ENCODE measurements at regions not wholly inside any gene's neighbourhood (a gene's known extent, or its start where the extent isn't known, plus 50 kb on each side); places are given as distances from the start of the nearest gene placed in this dataset.

- no peak for TF ChIP-seq CTCF (IDR thresholded peaks at IDR 0.05; ENCODE audit: low read depth, low read length)
- H3K27me3 ChIP-seq = no peaks in the 10 kb centered on the region
- no peaks in the 10 kb centered on the region for H3K4me1 ChIP-seq (ENCODE audit: low read depth)
- no peak overlapping the region for H3K4me3 ChIP-seq
- no peak for DNase-seq (ENCODE audit: low read depth in 1 of 2, low spot score in 1 of 2)
- H3K36me3 ChIP-seq = no peaks in the 10 kb centered on the region
- H3K9me3 ChIP-seq (ENCODE audit: low read depth) = no peaks in the 10 kb centered on the region
- no peak overlapping the region for H3K27ac ChIP-seq
These were observed 970.1 kb upstream of the AMELY start for GRCh38 chrY:7881696-7882095.

GRCh38 chrY:7879245-7879644 lies 967.7 kb upstream of the AMELY start:
- Histone ChIP-seq H3K27ac (no peak overlapping the region), H3K36me3 (no peaks in the 10 kb centered on the region), H3K9me3 (ENCODE audit: low read depth) (no peaks in the 10 kb centered on the region), H3K4me1 (ENCODE audit: low read depth) (no peaks in the 10 kb centered on the region), H3K27me3 (no peaks in the 10 kb centered on the region), H3K4me3 (no peak overlapping the region)
- DNase-seq (ENCODE audit: low read depth in 1 of 2, low spot score in 1 of 2) = no peak
- TF ChIP-seq CTCF (IDR thresholded peaks at IDR 0.05; ENCODE audit: low read depth, low read length) = no peak

DNA sequence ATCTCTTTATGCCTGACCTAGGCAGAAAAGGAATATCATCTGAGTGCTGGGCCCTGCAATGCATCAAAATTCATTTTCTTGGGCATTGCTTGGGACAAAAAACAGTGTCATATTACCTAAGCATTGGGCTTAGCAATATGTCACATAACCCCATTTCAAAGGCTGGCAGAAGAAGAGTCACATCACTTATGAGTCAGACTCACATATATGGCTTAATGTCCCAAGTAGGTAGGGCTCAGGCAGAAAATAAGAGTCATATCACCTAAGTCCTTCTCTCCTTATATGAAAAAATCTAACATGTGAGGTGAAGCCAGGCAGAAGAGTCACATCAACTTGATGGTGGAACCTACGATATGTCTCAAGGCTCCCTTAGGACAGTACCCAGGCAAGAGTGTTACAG lies 967.2 kb upstream of the AMELY start:
- Histone ChIP-seq H3K9me3 (ENCODE audit: low read depth) (no peaks in the 10 kb centered on the region), H3K4me1 (ENCODE audit: low read depth) (no peaks in the 10 kb centered on the region), H3K27ac (no peak overlapping the region), H3K4me3 (no peak overlapping the region), H3K36me3 (no peaks in the 10 kb centered on the region), H3K27me3 (no peaks in the 10 kb centered on the region)
- no peak for DNase-seq (ENCODE audit: low read depth in 1 of 2, low spot score in 1 of 2)
- TF ChIP-seq CTCF (IDR thresholded peaks at IDR 0.05; ENCODE audit: low read depth, low read length) = no peak

GRCh38 chrY:7877458-7877857 lies 965.9 kb upstream of the AMELY start:
- no peaks in the 10 kb centered on the region for H3K4me1 ChIP-seq (ENCODE audit: low read depth)
- H3K27ac ChIP-seq = no peak overlapping the region
- TF ChIP-seq CTCF (IDR thresholded peaks at IDR 0.05; ENCODE audit: low read depth, low read length) = no peak
- no peaks in the 10 kb centered on the region for H3K36me3 ChIP-seq
- H3K27me3 ChIP-seq = no peaks in the 10 kb centered on the region
- no peak for DNase-seq (ENCODE audit: low read depth in 1 of 2, low spot score in 1 of 2)
- H3K4me3 ChIP-seq = no peak overlapping the region
- no peaks in the 10 kb centered on the region for H3K9me3 ChIP-seq (ENCODE audit: low read depth)

DNA sequence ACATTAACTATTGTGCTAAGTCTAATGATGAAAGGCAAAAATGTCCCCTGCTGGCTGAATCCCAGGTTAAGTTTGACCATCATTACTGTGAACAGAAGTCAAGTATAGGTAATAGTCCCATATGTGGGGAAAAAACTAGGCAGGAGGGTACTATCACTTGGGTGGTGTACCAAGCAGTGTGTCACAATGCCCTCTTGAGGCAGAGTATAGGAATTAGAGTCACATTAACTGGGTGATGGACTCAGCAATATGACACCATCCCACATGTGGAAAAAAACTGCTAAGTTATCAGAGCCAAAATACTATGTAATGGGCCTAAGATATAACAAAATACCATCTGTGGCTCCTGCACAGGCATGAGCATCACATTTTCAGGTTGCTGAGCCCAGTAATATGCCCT lies 962.5 kb upstream of the AMELY start:
- no peaks in the 10 kb centered on the region for H3K4me1 ChIP-seq (ENCODE audit: low read depth)
- H3K4me3 ChIP-seq = no peak overlapping the region
- peak in 1 of 2 donors; percentile 72 for DNase-seq (ENCODE audit: low read depth in 1 of 2, low spot score in 1 of 2)
- H3K9me3 ChIP-seq (ENCODE audit: low read depth) = no peaks in the 10 kb centered on the region
- no peak overlapping the region for H3K27ac ChIP-seq
- H3K36me3 ChIP-seq = no peaks in the 10 kb centered on the region
- TF ChIP-seq CTCF (IDR thresholded peaks at IDR 0.05; ENCODE audit: low read depth, low read length) = peak; percentile 50
- H3K27me3 ChIP-seq = no peaks in the 10 kb centered on the region

All from cardiac muscle cell (in vitro differentiated cells and primary cell).